Tibial nerve (tissue), 4 donors: ENCODE measurements at regions not wholly inside any gene's neighbourhood (a gene's known extent, or its start where the extent isn't known, plus 50 kb on each side); places are given as distances from the start of the nearest gene placed in this dataset.

Source experiments
- DNase-seq, 2 donors: peaks; one replicate each; pipeline ENCODE4 v3.0.0-alpha.2; 2019; ENCODE audit warnings: low spot score in 2 of 2
- H3K27ac ChIP-seq, 4 donors: fragments of 200-600 bp; sonication (generic) in 3 of 4; one replicate each; pipeline ENCODE4 v1.5.1; 2017 to 2019; ENCODE audit warnings: mild to moderate bottlenecking in 1 of 4
- H3K27me3 ChIP-seq, 2 donors: fragments of 200-600 bp; sonication (generic) in 1 of 2; one replicate each; pipeline versions ENCODE4 v1.5.1 to v1.6.0; 2017 to 2019
- H3K36me3 ChIP-seq, 3 donors: fragments of 200-600 bp; sonication (generic); one replicate each; pipeline ENCODE4 v1.5.1; 2018 to 2019
- H3K4me1 ChIP-seq, 4 donors: fragments of 200-600 bp; sonication (generic) in 3 of 4; one replicate each; pipeline ENCODE4 v1.5.1; 2017 to 2019
- H3K4me3 ChIP-seq, 4 donors: fragments of 200-600 bp; sonication (generic) in 3 of 4; one replicate each; pipeline ENCODE4 v1.5.1; 2017 to 2019; ENCODE audit warnings: mild to moderate bottlenecking in 1 of 4, moderate library complexity in 1 of 4
- H3K9me3 ChIP-seq, 4 donors: fragments of 200-600 bp; sonication (generic) in 3 of 4; one replicate each; pipeline ENCODE4 v1.5.1; 2017 to 2019
- CTCF ChIP-seq, 5 experiments: fragments of 200-600 bp in 3 of 5; fragments of 450-650 bp in 2 of 5; sonication (generic) in 3 of 5; IDR thresholded peaks; one replicate each; pipeline ENCODE4 v1.5.1; 2016 to 2019; ENCODE audit warnings: antibody characterized with exemption in 5 of 5, mild to moderate bottlenecking in 3 of 5, moderate library complexity in 2 of 5
- EP300 ChIP-seq, 2 donors: sonication (generic); formaldehyde crosslinking; IDR thresholded peaks; one replicate each; pipeline ENCODE4 v1.6.1; 2017; ENCODE audit warnings: antibody characterized with exemption in 2 of 2, mild to moderate bottlenecking in 1 of 2
- POLR2A ChIP-seq, 2 donors: fragments of 450-650 bp; IDR thresholded peaks; one replicate each; pipeline ENCODE4 v1.6.1; 2017; ENCODE audit warnings: antibody characterized with exemption in 2 of 2, mild to moderate bottlenecking in 2 of 2, moderate library complexity in 2 of 2
- WGBS, 2 donors: methylation state at CpG; one replicate each; pipeline ENCODE4 v1.1.5; 2018; 5-methylcytosine and 5-hydroxymethylcytosine counted together

GRCh38 chr18:22726469-22726868 lies 206.7 kb upstream of the RBBP8 start:
- H3K4me3 ChIP-seq = no peak overlapping the region

GRCh38 chr18:22728016-22728415 lies 205.1 kb upstream of the RBBP8 start:
- Histone ChIP-seq H3K4me1 (no peaks in the 10 kb centered on the region), H3K27ac (no peak overlapping the region), H3K4me3 (no peak overlapping the region), H3K27me3 (no peaks in the 10 kb centered on the region), H3K36me3 (no peaks in the 10 kb centered on the region), H3K9me3 (no peaks in the 10 kb centered on the region)
- TF ChIP-seq CTCF (IDR thresholded peaks at IDR 0.05) = no peak
- no peak for TF ChIP-seq POLR2A (IDR thresholded peaks at IDR 0.05)
- TF ChIP-seq EP300 (IDR thresholded peaks at IDR 0.05) = no peak
- DNase-seq = no peak

More at GRCh38 chr18:22726469-22726868, 206.7 kb upstream of the RBBP8 start:
- Histone ChIP-seq H3K9me3 (no peaks in the 10 kb centered on the region), H3K27me3 (no peaks in the 10 kb centered on the region), H3K36me3 (no peaks in the 10 kb centered on the region), H3K4me1 (no peaks in the 10 kb centered on the region), H3K27ac (no peak overlapping the region)
- TF ChIP-seq CTCF (IDR thresholded peaks at IDR 0.05) = no peak
- TF ChIP-seq POLR2A (IDR thresholded peaks at IDR 0.05) = no peak
- no peak for TF ChIP-seq EP300 (IDR thresholded peaks at IDR 0.05)
- no peak for DNase-seq
- WGBS, 2 donors = 64 to 73% methylated on average over 2 of the region's 2 CpGs

GRCh38 chr18:22728481-22729105 lies 204.5 kb upstream of the RBBP8 start:
- Histone ChIP-seq H3K36me3 (no peaks in the 10 kb centered on the region), H3K9me3 (no peaks in the 10 kb centered on the region), H3K27ac (no peak overlapping the region), H3K27me3 (no peaks in the 10 kb centered on the region), H3K4me3 (no peak overlapping the region), H3K4me1 (no peaks in the 10 kb centered on the region)
- DNase-seq = no peak
- TF ChIP-seq EP300 (IDR thresholded peaks at IDR 0.05) (no peak), POLR2A (IDR thresholded peaks at IDR 0.05) (no peak), CTCF (IDR thresholded peaks at IDR 0.05) (no peak)
- 33 to 64% methylated on average over 1 of the region's 1 CpG for WGBS, 2 donors

GRCh38 chr18:22731398-22731797 lies 201.7 kb upstream of the RBBP8 start:
- H3K36me3 ChIP-seq = no peaks in the 10 kb centered on the region
- no peak overlapping the region for H3K27ac ChIP-seq
- DNase-seq = no peak
- no peaks in the 10 kb centered on the region for H3K4me1 ChIP-seq
- no peaks in the 10 kb centered on the region for H3K27me3 ChIP-seq
- WGBS, 2 donors = 68 to 72% methylated on average over 2 of the region's 2 CpGs
- no peak for TF ChIP-seq EP300 (IDR thresholded peaks at IDR 0.05)
- no peaks in the 10 kb centered on the region for H3K9me3 ChIP-seq
- H3K4me3 ChIP-seq = no peak overlapping the region

GRCh38 chr18:22734105-22734661 lies 198.9 kb upstream of the RBBP8 start:
- no peaks in the 10 kb centered on the region for H3K9me3 ChIP-seq
- no peaks in the 10 kb centered on the region for H3K36me3 ChIP-seq
- no peak for TF ChIP-seq CTCF (IDR thresholded peaks at IDR 0.05)
- no peak for TF ChIP-seq EP300 (IDR thresholded peaks at IDR 0.05)
- no peak for TF ChIP-seq POLR2A (IDR thresholded peaks at IDR 0.05)
- no peak for DNase-seq
- no peaks in the 10 kb centered on the region for H3K4me1 ChIP-seq
- WGBS, 2 donors = 66 to 88% methylated on average over 4 of the region's 4 CpGs
- no peaks in the 10 kb centered on the region for H3K27me3 ChIP-seq
- peak overlapping the region in 1 of 4 donors; percentile 30 for H3K27ac ChIP-seq
- H3K4me3 ChIP-seq = no peak overlapping the region
